Activated naive CD8-positive, alpha-beta T cell (primary cell): ENCODE measurements at regions not wholly inside any gene's neighbourhood (a gene's known extent, or its start where the extent isn't known, plus 50 kb on each side); places are given as distances from the start of the nearest gene placed in this dataset.

Source experiments
- H3K27ac Mint-ChIP-seq: one replicate; pipeline ENCODE4 v1.8.0; 2021; ENCODE audit warnings: mixed read lengths
- H3K27me3 Mint-ChIP-seq: one replicate; pipeline ENCODE4 v1.8.0; 2021; ENCODE audit warnings: mixed read lengths
- H3K36me3 Mint-ChIP-seq: one replicate; pipeline ENCODE4 v1.8.0; 2021; ENCODE audit warnings: mixed read lengths
- H3K4me1 Mint-ChIP-seq: one replicate; pipeline ENCODE4 v1.8.0; 2021; ENCODE audit warnings: low read depth, mixed read lengths
- H3K4me3 Mint-ChIP-seq: one replicate; pipeline ENCODE4 v1.8.0; 2021; ENCODE audit warnings: mild to moderate bottlenecking, mixed read lengths
- H3K9me3 Mint-ChIP-seq: one replicate; pipeline ENCODE4 v1.8.0; 2021; ENCODE audit warnings: low read depth, mixed read lengths

GRCh38 chr2:184507254-184507653, 91.1 kb upstream of the ZNF804A start:
- Mint-ChIP-seq H3K27ac (no peak overlapping the region), H3K4me1 (no peaks in the 10 kb centered on the region), H3K4me3 (no peak overlapping the region)

GRCh38 chr2:184517402-184517801, 80.9 kb upstream of the ZNF804A start:
- H3K27ac Mint-ChIP-seq, result no peak overlapping the region
- H3K4me3 Mint-ChIP-seq, result no peak overlapping the region
- H3K36me3 Mint-ChIP-seq, result no peaks in the 10 kb centered on the region

More at GRCh38 chr2:184507254-184507653, 91.1 kb upstream of the ZNF804A start:
- Mint-ChIP-seq H3K9me3 (peaks cover 12% of the 10 kb centered on the region), H3K27me3 (no peaks in the 10 kb centered on the region), H3K36me3 (no peaks in the 10 kb centered on the region)

DNA sequence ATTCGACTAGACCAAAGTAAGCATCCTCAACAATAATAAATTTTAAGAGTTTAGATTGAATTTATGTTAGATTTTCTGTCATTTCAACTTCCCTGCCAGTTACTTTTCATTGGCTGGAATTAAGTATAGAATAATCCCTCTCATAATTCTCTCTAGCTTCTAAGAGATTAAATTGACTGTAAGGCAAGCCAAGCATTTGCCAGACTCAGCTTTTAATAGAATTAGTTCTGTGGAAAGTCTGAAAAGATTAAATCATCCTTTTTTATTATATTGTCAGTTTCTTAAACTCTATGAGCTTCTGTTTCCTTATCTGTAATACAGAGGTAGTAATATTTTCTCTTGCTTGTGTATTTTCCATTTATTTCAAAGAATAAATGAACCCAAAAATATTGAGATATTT, 77.9 kb upstream of the ZNF804A start:
- Mint-ChIP-seq H3K4me1 (no peaks in the 10 kb centered on the region), H3K36me3 (no peaks in the 10 kb centered on the region), H3K27ac (no peak overlapping the region), H3K9me3 (no peaks in the 10 kb centered on the region), H3K4me3 (no peak overlapping the region), H3K27me3 (no peaks in the 10 kb centered on the region)

More at GRCh38 chr2:184517402-184517801, 80.9 kb upstream of the ZNF804A start:
- Mint-ChIP-seq H3K9me3 (no peaks in the 10 kb centered on the region), H3K4me1 (no peaks in the 10 kb centered on the region), H3K27me3 (no peaks in the 10 kb centered on the region)

GRCh38 chr2:184523732-184524131, 74.6 kb upstream of the ZNF804A start:
- Mint-ChIP-seq H3K4me1 (no peaks in the 10 kb centered on the region), H3K9me3 (peaks cover 11% of the 10 kb centered on the region), H3K4me3 (no peak overlapping the region), H3K27ac (no peak overlapping the region), H3K36me3 (no peaks in the 10 kb centered on the region), H3K27me3 (no peaks in the 10 kb centered on the region)

GRCh38 chr2:184524551-184525382, 73.6 kb upstream of the ZNF804A start:
- H3K4me1 Mint-ChIP-seq, result no peaks in the 10 kb centered on the region
- H3K36me3 Mint-ChIP-seq, result no peaks in the 10 kb centered on the region
- no peaks in the 10 kb centered on the region for H3K27me3 Mint-ChIP-seq
- H3K9me3 Mint-ChIP-seq, result peaks cover 18% of the 10 kb centered on the region
- H3K27ac Mint-ChIP-seq, result no peak overlapping the region
- H3K4me3 Mint-ChIP-seq, result no peak overlapping the region

GRCh38 chr2:184527058-184527457, 71.3 kb upstream of the ZNF804A start:
- H3K9me3 Mint-ChIP-seq, result peaks cover 19% of the 10 kb centered on the region
- no peak overlapping the region for H3K4me3 Mint-ChIP-seq
- no peak overlapping the region for H3K27ac Mint-ChIP-seq
- no peaks in the 10 kb centered on the region for H3K27me3 Mint-ChIP-seq
- H3K4me1 Mint-ChIP-seq, result no peaks in the 10 kb centered on the region
- no peaks in the 10 kb centered on the region for H3K36me3 Mint-ChIP-seq

GRCh38 chr2:184528119-184528518, 70.2 kb upstream of the ZNF804A start:
- no peaks in the 10 kb centered on the region for H3K36me3 Mint-ChIP-seq
- no peaks in the 10 kb centered on the region for H3K4me1 Mint-ChIP-seq
- H3K4me3 Mint-ChIP-seq, result no peak overlapping the region
- H3K27ac Mint-ChIP-seq, result no peak overlapping the region
- H3K9me3 Mint-ChIP-seq, result peaks cover 19% of the 10 kb centered on the region
- no peaks in the 10 kb centered on the region for H3K27me3 Mint-ChIP-seq

- H3K27ac Mint-ChIP-seq, result no peak overlapping the region
- no peak overlapping the region for H3K4me3 Mint-ChIP-seq
- no peaks in the 10 kb centered on the region for H3K4me1 Mint-ChIP-seq
- H3K36me3 Mint-ChIP-seq, result no peaks in the 10 kb centered on the region
- no peaks in the 10 kb centered on the region for H3K27me3 Mint-ChIP-seq
- peaks cover 22% of the 10 kb centered on the region for H3K9me3 Mint-ChIP-seq
Measured at GRCh38 chr2:184530239-184530638, 68.1 kb upstream of the ZNF804A start.

DNA sequence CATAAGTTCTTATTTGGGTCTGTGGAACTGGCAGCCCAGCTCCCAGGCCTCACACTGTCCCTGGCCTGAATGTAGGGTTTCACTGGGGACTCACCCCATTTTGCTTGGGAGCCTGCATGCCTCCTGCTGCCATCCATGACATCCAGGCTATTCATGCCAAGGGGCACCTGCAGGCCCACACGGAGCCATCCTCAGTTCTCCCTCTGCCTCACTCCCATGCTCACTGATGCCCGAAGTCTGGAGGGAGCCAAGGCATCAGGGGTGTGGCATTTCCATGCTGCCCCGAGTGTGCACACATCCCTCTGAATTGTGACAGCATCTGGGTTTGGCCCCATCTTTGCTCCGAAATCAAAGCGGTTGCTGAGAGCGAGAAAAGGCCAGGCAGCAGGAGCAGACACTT, 67.4 kb upstream of the ZNF804A start:
- peaks cover 19% of the 10 kb centered on the region for H3K9me3 Mint-ChIP-seq

GRCh38 chr2:184532551-184532950, 65.8 kb upstream of the ZNF804A start:
- no peak overlapping the region for H3K4me3 Mint-ChIP-seq
- H3K4me1 Mint-ChIP-seq, result no peaks in the 10 kb centered on the region
- peaks cover 19% of the 10 kb centered on the region for H3K9me3 Mint-ChIP-seq
- H3K27me3 Mint-ChIP-seq, result no peaks in the 10 kb centered on the region
- no peak overlapping the region for H3K27ac Mint-ChIP-seq
- no peaks in the 10 kb centered on the region for H3K36me3 Mint-ChIP-seq

More for the DNA sequence above, 67.4 kb upstream of the ZNF804A start:
- Mint-ChIP-seq H3K27ac (no peak overlapping the region), H3K27me3 (no peaks in the 10 kb centered on the region), H3K36me3 (no peaks in the 10 kb centered on the region), H3K4me1 (no peaks in the 10 kb centered on the region), H3K4me3 (no peak overlapping the region)

DNA sequence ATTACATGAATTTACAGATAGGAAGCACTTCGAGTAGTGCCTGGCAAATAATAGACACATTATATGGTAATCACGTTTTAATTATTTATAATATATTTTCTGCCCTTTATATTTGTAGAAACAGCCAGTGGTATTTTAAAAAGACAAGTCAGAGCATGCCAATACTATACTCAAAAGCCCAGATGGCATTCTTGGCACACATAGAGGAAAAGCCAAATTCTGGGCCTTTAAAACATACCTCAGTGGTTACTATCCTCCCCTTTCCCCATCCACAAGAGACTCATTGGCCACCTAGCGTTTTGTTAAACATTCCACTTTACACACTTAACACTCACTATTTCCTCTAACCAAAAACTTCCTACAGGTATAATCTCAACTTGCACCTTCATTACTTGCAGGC, 63.3 kb upstream of the ZNF804A start:
- Mint-ChIP-seq H3K36me3 (no peaks in the 10 kb centered on the region), H3K27ac (no peak overlapping the region), H3K4me3 (no peak overlapping the region), H3K9me3 (peaks cover 7% of the 10 kb centered on the region), H3K4me1 (no peaks in the 10 kb centered on the region), H3K27me3 (no peaks in the 10 kb centered on the region)

DNA sequence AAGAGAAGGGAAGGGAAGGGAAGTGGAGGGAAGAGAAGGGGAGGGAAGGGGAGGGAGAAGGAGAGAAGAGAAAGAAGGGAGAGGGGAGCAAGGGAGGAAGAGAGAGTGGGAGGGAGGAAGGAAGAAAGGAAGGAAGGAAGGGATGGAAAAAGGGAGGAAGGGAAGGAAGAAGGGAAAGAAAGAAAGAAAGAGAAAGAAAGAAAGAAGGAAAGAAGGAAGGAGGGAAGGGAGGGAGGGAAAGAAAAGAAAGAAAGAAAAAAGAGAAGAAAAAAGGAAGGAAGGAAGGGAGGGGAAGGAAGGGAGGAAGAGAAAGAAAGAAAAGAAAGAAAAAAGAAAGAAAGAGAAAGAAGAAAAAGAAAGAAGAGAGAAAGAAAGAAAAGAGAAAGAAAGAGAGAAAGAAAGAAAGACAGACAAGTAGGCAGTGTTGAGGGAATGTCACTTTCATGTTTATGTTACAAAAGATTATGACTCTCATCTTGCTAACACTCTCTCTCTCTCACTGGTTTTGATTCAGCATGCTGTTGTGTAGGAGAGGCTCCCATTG, 58.0 kb upstream of the ZNF804A start:
- no peaks in the 10 kb centered on the region for H3K27me3 Mint-ChIP-seq
- no peaks in the 10 kb centered on the region for H3K36me3 Mint-ChIP-seq
- H3K27ac Mint-ChIP-seq, result no peak overlapping the region
- H3K9me3 Mint-ChIP-seq, result peaks cover 3% of the 10 kb centered on the region
- H3K4me3 Mint-ChIP-seq, result no peak overlapping the region
- no peaks in the 10 kb centered on the region for H3K4me1 Mint-ChIP-seq

- Mint-ChIP-seq H3K27me3 (no peaks in the 10 kb centered on the region), H3K9me3 (no peaks in the 10 kb centered on the region), H3K4me1 (no peaks in the 10 kb centered on the region), H3K36me3 (no peaks in the 10 kb centered on the region), H3K27ac (no peak overlapping the region), H3K4me3 (no peak overlapping the region)
Measured at GRCh38 chr2:184541591-184541990, 56.7 kb upstream of the ZNF804A start.

GRCh38 chr2:184543832-184544231, 54.5 kb upstream of the ZNF804A start:
- Mint-ChIP-seq H3K36me3 (no peaks in the 10 kb centered on the region), H3K27ac (no peak overlapping the region), H3K4me3 (no peak overlapping the region), H3K4me1 (no peaks in the 10 kb centered on the region), H3K9me3 (no peaks in the 10 kb centered on the region), H3K27me3 (no peaks in the 10 kb centered on the region)
